ENCODE measurements at regions not wholly inside any gene's neighbourhood (a gene's known extent, or its start where the extent isn't known, plus 50 kb on each side); places are given as distances from the start of the nearest gene placed in this dataset.

- no peak for TF ChIP-seq CTCF (IDR thresholded peaks at IDR 0.05; ENCODE audit: poor library complexity, severe bottlenecking)
- Histone ChIP-seq H3K27ac (ENCODE audit: poor library complexity, severe bottlenecking) (no peak overlapping the region), H3K4me1 (ENCODE audit: insufficient read depth, poor library complexity, severe bottlenecking) (no peaks in the 10 kb centered on the region), H3K27me3 (ENCODE audit: insufficient read depth, poor library complexity, severe bottlenecking) (no peaks in the 10 kb centered on the region), H3K36me3 (ENCODE audit: low read depth) (no peaks in the 10 kb centered on the region), H3K4me3 (ENCODE audit: severe bottlenecking) (no peak overlapping the region), H3K9me3 (ENCODE audit: severe bottlenecking) (no peaks in the 10 kb centered on the region)
- DNase-seq (ENCODE audit: low spot score) (no peak), ATAC-seq (ENCODE audit: low read depth) (no peak)
Observed at GRCh38 chr5:82865625-82866024, 211.6 kb downstream of the TMEM167A start.

GRCh38 chr5:82863266-82863665, 213.9 kb downstream of the TMEM167A start:
- H3K4me1 ChIP-seq (ENCODE audit: insufficient read depth, poor library complexity, severe bottlenecking): no peaks in the 10 kb centered on the region
- H3K9me3 ChIP-seq (ENCODE audit: severe bottlenecking): no peaks in the 10 kb centered on the region
- H3K4me3 ChIP-seq (ENCODE audit: severe bottlenecking): no peak overlapping the region
- H3K36me3 ChIP-seq (ENCODE audit: low read depth): no peaks in the 10 kb centered on the region
- ATAC-seq (ENCODE audit: low read depth) (no peak), DNase-seq (ENCODE audit: low spot score) (no peak)
- no peaks in the 10 kb centered on the region for H3K27me3 ChIP-seq (ENCODE audit: insufficient read depth, poor library complexity, severe bottlenecking)
- TF ChIP-seq CTCF (IDR thresholded peaks at IDR 0.05; ENCODE audit: poor library complexity, severe bottlenecking): no peak
- no peak overlapping the region for H3K27ac ChIP-seq (ENCODE audit: poor library complexity, severe bottlenecking)

- Histone ChIP-seq H3K36me3 (ENCODE audit: low read depth) (no peaks in the 10 kb centered on the region), H3K27me3 (ENCODE audit: insufficient read depth, poor library complexity, severe bottlenecking) (no peaks in the 10 kb centered on the region), H3K27ac (ENCODE audit: poor library complexity, severe bottlenecking) (no peak overlapping the region), H3K4me1 (ENCODE audit: insufficient read depth, poor library complexity, severe bottlenecking) (no peaks in the 10 kb centered on the region), H3K4me3 (ENCODE audit: severe bottlenecking) (no peak overlapping the region), H3K9me3 (ENCODE audit: severe bottlenecking) (no peaks in the 10 kb centered on the region)
- no peak for TF ChIP-seq CTCF (IDR thresholded peaks at IDR 0.05; ENCODE audit: poor library complexity, severe bottlenecking)
- ATAC-seq (ENCODE audit: low read depth): no peak
- no peak for DNase-seq (ENCODE audit: low spot score)
Observed at GRCh38 chr5:82862711-82863110, 214.5 kb downstream of the TMEM167A start.

GRCh38 chr5:82862261-82862660, 214.9 kb downstream of the TMEM167A start:
- Histone ChIP-seq H3K9me3 (ENCODE audit: severe bottlenecking) (no peaks in the 10 kb centered on the region), H3K4me3 (ENCODE audit: severe bottlenecking) (no peak overlapping the region), H3K4me1 (ENCODE audit: insufficient read depth, poor library complexity, severe bottlenecking) (no peaks in the 10 kb centered on the region), H3K27ac (ENCODE audit: poor library complexity, severe bottlenecking) (no peak overlapping the region), H3K27me3 (ENCODE audit: insufficient read depth, poor library complexity, severe bottlenecking) (no peaks in the 10 kb centered on the region), H3K36me3 (ENCODE audit: low read depth) (no peaks in the 10 kb centered on the region)
- ATAC-seq (ENCODE audit: low read depth) (no peak), DNase-seq (ENCODE audit: low spot score) (no peak)
- TF ChIP-seq CTCF (IDR thresholded peaks at IDR 0.05; ENCODE audit: poor library complexity, severe bottlenecking): no peak

GRCh38 chr5:82861701-82862100, 215.5 kb downstream of the TMEM167A start:
- H3K9me3 ChIP-seq (ENCODE audit: severe bottlenecking): no peaks in the 10 kb centered on the region

More at GRCh38 chr5:82861701-82862100, 215.5 kb downstream of the TMEM167A start:
- DNase-seq (ENCODE audit: low spot score) (no peak), ATAC-seq (ENCODE audit: low read depth) (no peak)
- Histone ChIP-seq H3K4me3 (ENCODE audit: severe bottlenecking) (no peak overlapping the region), H3K27me3 (ENCODE audit: insufficient read depth, poor library complexity, severe bottlenecking) (no peaks in the 10 kb centered on the region), H3K36me3 (ENCODE audit: low read depth) (no peaks in the 10 kb centered on the region), H3K4me1 (ENCODE audit: insufficient read depth, poor library complexity, severe bottlenecking) (no peaks in the 10 kb centered on the region), H3K27ac (ENCODE audit: poor library complexity, severe bottlenecking) (no peak overlapping the region)
- TF ChIP-seq CTCF (IDR thresholded peaks at IDR 0.05; ENCODE audit: poor library complexity, severe bottlenecking): no peak

All from RWPE2 (cell line).